IPS DF 19.7 (cell line): ENCODE measurements at regions not wholly inside any gene's neighbourhood (a gene's known extent, or its start where the extent isn't known, plus 50 kb on each side); places are given as distances from the start of the nearest gene placed in this dataset.
"Not testable (repeated sequence)": the region's sequence is repeated elsewhere in the genome, so short reads cannot be mapped to it uniquely, and the experiment has no call there.

ENCODE experiments used
- DNase-seq: peaks from one replicate; pipeline ENCODE4 v3.0.0-alpha.2; 2013; ENCODE audit warnings: low read depth, low spot score

DNA sequence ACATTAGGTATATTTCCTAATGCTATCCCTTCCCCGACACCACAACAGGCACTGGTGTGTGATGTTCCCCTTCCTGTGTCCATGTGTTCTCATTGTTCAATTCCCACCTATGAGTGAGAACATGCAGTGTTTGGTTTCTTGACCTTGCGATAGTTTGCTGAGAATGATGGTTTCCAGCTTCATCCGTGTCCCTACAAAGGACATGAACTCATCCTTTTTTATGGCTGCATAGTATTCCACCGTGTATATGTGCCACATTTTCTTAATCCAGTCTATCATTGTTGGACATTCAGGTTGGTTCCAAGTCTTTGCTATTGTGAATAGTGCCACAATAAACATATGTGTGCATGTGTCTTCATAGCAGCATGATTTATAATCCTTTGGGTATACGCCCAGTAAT is 228.5 kb upstream of the RARB start:
- DNase-seq: not testable (repeated sequence)

DNA sequence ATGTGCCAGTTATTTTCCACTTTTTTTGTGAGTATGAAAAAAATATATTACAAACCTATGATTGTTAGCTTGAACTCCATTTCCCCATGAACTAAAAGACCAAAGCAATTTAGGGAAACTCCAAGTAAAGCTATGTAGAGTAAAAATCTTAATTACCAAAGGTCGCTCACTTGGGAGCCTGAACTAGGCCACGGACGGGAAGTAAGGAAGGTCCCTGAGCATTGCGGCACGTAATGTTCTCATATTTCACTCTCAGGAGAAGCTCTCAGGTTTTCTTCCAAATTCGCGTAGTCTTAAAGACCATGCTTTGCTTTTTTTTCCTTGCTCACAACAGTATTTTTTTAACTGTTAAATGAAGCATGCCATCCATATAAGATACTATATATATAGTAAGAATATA is 215.3 kb upstream of the RARB start:
- DNase-seq: no peak

DNA sequence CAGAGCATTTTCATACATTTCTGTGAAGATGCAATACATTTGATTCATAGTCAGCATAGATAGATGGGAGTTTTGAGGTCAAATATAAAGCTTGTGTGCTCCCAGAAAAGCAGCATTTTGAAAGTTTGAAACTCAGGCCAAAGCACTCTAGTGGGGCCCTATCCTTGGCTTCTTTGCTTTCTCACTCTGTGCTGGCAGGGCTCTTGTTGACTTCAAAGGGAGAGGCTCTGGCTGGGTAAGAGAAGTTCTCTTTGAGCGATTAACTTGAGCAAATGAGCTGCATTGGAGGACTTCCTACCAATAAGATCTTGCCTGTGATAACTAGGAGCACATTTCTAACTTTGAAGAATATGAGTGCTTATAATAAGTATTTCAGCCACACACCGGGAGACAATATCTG is 214.0 kb upstream of the RARB start:
- DNase-seq: no peak

DNA sequence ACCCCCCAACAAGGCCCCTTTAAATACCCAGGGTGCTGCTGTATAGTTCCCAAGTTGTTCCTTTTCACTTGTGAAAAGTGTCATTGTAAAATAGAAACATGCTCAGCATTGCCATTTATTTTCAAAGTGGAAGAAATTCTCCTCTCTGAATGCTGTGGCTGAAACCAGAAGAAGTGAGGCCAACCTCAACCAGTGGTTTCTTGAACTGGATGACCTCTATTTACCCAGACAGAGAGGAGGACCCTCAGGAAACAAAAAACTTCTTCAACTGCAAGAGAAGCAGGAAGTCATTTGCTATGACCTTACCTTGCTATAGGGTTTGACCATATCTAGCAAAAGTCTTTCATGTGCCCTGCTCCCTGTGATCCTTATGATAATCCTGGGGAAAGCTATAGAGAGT is 209.7 kb upstream of the RARB start:
- no peak for DNase-seq

DNA sequence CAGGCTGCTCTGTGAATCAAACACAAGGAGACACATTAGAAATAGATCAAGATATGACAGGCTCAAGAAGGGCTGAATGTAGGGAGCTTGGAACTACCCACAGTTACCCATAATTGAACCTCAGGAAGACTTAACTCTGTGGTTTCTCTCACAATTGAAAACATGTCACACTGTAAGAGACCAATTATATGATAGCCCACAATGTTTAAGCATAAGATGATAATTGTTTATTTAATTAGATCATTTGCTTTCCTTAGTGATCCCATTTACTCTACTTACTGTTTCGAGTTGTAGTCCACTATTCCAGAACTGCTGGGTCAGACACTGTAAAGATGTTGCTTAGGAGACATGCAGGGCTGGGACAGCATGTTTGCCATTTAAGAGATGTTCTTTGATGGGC is 201.3 kb upstream of the RARB start:
- no peak for DNase-seq

DNA sequence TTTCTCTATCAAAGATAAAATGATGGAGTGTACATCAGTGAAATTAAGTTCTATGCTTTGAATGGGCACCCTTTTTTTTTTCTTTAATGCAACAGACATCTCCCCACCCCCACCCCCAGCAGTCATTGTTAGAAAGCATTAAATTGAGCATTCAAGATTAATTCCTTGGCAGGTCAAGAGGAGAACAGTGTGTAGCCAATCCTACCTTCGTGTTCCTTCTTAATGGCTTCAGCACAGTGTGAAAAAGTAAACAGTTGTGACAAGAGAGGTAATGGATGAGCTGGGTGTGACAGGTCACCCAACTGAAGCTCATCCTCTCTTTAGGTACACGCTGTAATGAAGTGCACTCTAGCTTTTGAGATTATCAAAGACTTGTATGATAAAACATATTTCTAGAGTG is 198.5 kb upstream of the RARB start:
- DNase-seq: no peak

DNA sequence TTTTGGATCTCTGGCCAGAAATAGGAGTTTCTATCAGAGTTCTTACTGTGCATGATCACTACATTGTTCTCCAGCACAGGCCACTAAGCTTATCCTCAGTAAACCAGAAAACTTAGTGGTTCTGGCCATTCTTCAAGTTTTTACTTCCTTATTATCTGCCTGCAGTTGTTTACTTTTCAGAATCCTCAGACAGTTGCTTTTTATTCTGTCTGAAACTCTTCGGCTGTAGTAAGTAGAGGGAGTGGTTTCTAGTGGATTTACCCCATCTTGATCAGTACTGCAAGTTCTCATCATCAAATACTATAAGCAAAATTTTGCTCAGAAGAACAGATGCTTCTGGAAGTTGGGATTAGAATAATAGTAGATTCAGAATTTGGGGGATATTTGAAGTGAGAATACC is 193.0 kb upstream of the RARB start:
- DNase-seq: no peak

DNA sequence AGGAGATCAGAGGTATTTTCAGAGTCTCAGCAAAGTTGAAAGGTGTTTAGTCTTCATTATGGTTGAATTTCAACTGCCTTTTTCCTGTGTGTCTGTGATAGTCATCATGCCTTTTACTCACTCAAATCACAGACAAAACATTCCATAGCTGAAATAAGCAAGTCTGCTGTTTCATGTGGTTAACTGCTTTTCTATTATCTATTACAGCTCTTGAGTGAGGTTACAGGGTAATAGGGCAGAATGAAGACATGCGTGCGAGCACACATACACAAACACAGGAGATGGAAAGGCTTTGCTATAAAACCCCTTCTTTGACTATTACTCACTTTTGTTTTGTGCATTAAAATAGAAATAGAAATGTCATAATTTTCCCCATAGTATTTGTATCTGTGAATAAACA is 192.6 kb upstream of the RARB start:
- no peak for DNase-seq

DNA sequence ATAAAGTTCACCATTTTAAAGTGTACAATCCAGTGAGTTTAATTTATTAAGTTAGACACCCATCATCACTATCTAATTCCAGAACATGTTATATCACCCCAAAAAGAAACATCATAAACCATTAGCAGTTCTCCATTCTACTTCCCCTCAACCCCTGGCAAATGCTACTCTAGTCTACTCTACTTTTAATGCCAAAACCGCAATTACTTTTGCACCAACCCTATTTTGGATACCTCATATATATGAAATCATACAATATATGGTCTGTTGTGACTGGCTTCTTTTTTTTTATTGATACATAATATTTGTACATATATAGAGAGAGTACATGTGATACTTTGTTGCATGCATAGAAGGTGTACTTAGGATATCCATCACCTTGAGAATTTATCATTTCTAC is 190.5 kb upstream of the RARB start:
- no peak for DNase-seq

DNA sequence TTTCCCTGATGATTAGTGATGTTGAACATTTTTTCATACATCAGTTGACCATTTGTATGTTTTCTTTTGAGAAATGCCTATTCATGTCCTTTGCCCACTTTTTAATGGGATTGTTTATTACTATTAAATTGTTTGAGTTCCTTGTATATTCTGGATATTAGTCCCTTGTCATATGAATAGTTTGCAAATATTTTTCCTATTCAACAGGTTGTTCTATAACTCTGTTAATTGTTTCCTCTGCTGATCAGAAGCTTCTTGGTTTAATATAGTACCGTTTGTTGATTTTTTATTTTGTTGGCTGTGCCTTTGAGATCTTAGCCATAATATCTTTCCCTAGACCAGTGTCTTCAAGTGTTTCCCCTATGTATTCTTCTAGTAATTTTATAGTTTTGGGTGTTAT is 189.0 kb upstream of the RARB start:
- DNase-seq: no peak

DNA sequence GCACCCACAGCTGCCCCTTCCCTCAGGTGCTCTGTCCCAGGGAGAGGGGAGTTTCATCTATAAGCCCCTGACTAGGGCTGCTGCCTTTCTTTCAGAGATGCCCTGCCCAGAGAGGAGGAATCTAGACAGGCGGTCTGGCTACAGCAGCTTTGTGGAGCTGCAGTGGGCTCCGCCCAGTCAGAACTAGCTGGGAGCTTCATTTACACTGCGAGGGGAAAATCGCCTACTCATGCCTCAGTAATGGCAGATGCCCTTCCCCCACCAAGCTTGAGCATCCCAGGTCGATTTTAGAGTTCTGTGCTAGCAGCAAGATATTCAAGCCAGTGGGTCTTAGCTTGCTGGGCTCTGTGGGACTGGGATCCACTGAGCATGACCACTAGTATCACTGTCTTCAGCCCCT is 181.2 kb upstream of the RARB start:
- no peak for DNase-seq

DNA sequence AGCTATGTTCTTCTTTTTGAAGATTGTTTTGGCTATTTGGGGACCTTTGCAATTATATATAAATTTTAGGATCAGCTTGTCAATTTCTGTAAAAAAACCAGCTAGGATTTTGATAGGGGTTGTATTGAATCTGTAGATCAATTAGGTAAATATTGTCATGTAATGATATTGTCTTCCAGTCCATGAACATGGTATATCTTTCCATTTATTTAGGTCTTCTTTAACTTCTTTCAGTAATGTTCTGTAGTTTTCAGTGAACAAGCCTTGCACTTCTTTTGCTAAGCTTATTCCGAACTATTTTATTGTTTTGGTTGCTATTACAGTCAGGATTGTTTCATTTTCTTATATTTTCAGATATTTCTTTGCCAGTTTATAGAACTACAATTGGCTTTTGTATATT is 175.8 kb upstream of the RARB start:
- no peak for DNase-seq

DNA sequence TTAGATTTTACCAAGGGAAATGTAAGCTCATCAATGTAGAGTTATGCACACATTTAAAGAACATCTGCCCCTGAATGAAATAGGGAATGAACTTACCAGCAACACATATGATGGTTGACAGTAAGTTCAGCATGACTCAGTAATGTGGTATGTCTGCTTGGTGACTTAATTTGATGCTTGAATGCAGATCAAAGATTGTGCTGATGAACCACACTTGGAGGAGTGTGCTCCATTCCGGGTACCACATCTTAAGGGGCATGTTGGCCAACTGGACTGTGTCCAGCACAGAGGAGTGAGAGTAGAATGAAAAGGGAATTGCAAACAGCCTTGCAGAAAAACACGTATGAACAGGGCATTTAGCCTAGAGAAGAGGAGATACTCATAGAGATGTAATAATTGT is 171.0 kb upstream of the RARB start:
- no peak for DNase-seq

DNA sequence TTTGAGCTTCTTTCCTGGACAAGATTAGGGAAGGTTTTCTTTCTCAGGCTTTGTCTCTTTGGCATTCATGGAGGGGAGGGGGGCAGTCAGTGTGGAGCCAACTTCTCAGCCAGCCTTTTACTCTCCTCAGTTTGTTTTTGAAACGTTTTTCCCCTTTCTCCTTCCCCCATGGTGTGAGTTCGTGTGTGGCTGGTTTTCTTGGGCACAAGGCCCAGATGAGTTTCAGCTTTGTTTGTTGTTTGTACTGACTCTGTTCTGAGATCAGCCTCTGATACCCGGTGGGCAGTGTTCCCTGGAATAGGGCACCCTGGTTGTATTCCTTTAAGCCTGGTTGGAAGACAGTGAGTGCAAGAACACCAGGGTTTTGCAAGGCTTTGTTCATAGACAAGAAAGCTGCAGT is 168.2 kb upstream of the RARB start:
- no peak for DNase-seq

DNA sequence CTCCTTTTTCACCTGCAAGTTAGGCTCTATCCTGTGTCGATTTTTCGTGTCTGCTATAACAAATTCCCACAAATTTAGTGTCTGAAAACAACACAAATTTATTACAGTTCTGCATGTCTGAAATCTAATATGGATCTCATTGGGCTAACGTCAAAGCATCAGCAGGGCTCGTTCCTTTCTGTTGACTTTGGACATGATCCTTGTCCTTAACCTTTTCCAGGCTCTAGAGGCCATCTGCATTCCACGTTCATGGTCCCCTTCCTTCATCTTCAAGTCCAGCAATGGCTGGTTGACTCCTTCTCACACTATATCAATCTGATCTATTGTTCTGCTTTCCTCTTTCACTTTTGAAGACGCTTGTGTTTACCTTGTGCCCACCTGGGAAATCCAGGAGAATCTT is 165.7 kb upstream of the RARB start:
- DNase-seq: no peak

DNA sequence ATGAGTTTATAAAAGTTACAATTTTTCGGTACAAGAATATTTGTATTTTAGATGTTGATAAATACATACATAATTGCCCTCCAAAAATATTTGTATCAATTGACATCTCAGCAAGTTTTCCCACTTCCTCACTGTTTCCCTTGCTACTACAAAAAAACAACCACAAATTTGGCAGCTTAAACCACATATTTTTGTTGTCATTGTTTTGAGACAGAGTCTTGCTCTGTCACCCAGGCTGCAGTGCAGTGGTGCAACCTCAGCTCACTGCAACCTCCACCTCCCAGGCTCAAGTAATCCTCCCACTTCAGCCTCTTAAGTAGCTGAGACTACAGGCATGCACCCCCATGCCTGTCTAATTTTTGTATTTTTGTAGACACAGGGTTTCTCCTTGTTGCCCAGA is 162.8 kb upstream of the RARB start:
- no peak for DNase-seq

DNA sequence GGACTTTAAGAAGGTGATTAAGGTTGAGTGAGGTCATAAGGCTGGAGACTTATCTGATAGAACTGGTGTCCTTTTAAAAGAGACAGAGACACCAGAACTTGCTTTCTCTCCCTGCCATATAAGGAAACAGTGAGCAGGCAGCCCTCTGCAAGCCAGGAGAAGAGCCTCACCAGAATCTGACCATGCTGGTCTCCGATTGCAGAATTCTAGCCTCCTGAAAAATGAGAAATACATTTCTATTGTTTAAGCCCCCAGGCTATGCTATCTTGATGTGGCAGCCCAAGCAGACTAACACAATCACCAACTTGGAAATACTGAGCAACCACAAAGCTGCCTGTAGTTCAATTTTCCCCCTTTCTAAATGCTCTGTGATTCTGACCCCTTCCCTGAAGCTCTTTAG is 161.4 kb upstream of the RARB start:
- DNase-seq: no peak

DNA sequence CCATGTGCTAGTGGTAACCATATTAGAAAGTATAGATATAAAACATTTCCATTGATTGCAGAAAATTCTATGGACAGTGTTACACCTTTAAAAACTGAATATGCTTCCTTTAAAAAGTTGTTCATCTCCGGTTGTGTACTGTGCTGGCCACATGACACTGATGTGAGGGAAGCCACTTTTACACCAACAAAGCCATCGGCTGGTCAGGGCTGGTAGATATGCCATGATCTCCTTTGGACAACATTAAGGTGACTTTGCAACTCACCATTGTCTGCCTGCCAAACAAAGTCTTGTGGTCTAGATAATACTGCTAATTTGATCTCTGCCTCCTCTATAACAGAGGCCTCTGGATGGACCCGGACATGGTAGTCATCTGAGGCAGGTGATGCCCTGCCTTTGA is 156.0 kb upstream of the RARB start:
- no peak for DNase-seq

DNA sequence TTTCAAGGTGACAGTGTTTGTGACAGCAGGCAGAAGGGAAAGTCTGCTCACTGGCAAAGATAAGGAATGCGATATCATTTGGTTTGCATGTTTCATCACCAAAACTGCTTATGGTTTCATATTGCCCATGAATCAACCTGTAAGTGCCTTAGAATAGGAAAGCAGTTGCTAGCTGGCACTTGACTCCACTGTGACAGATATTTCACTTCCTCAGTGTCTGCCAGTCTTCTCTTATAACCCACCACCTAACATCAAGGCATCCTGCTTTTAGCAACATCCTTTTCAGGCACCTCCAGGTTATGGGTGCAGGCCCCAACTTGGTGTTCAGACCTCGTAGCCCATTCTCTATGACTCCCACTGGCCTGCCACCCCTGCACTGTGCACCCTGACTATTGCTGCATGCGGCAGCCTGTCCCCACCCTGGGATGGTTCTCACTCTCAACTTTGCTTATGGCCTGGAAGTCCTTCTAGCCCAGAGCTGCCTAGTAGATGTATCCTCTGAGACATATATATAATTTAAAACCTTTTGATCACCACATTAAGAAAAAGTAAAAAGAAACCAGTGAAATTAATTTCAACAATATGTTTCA is 154.4 kb upstream of the RARB start:
- no peak for DNase-seq

DNA sequence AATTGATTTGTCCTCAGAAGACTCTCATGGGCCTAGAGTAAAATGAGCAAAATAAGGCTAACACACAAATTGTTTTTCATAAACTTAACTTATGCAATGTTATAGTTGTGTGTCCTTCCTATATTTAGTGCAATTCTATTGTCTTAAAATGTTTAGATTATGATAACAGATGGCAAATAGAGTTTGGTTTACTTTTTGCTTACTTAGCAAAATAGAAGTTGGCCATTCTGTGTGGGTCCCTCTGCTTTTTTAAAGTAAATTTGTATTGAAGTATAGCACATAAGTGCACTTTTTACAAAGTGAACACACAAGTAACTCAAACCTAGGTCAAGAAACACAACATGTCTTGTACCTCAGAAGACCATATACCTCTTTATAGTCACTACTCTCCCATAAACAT is 150.6 kb upstream of the RARB start:
- no peak for DNase-seq

DNA sequence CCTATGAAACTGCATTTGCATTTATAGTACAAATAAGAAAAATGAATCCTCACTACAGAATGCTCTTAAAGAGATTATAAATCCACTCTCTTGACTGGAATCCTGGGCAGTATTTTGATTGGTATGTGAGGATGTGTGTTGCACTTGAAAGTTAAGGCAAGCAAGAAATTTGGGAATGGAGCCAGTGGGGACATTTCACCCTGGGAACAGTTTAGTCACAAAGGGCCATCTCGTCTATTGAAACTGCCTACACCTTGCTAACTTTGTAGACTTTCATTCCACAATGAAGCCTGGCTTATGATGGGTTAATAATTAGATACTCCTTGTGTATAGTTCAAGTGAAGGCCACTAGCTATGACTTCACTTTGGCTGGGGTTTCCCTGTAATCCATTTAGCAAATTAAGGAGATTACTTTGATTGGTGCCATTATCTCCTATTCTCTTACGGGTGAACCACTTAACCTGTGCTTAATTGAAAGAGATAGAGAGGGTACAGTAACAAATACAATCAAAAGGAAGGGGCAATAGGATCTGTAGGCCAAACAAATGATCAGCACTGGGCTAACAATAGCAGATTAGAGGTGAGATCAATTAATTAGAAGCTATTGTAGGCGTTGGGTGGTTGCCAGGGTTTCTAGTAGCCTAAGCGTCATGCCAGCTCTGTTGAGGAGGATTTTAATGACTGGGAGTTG is 146.9 kb upstream of the RARB start:
- DNase-seq: no peak

DNA sequence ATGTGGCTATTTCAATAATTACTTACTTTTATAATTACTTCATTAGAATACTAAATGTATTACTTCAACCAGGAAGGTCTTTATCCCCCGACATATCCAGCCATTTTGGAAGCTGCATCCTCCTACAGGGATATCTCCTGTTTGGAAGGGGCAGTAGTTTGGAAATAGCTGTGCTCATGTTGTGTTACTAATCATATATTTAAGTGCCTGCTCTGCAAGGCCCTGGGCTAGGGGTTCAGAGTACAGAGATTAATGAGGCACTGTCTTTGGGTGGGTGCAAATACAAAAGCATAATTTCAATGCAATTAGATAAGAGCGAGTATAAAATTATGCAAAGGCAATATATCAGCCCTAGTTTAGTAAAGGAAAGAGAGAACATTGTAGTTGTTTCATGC is 146.3 kb upstream of the RARB start:
- no peak for DNase-seq

DNA sequence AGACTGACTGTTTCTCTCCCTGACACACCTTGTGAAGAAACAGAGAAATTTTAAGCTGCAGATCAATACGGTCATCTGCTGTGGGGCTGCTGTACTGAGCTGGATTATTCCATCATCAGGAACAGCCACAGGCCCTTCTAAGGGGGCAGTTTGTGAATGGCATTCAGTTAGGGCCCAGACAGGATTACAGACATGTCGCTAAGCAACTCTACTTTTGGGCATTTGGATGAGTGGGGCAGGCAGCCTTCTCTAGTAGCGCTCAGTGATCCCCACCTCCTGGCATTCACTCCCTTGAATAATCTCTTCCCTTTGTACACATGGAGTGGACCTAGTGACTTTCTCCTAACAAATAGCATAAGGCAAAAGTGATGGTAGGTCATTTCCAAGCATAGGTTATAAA is 144.4 kb upstream of the RARB start:
- DNase-seq: no peak

DNA sequence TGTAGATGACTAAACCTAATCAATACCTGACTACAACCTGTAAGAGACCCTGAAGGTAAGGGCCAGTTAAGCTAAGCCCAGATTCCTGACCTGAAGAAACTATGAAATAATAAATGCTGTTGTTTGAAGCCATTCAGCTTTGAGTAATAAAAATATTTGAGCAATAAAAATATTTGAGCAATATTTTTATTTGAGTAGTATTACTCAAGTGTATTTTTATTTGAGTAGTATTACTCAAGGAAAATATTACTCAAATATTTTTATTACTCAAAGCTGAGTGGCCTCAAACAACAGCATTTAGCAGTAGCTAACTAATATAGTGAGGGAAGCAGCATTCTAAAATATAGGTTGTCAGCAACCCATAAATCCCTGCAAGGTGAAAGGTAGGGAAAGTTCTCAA is 143.8 kb upstream of the RARB start:
- no peak for DNase-seq
